Activated T-cell treated with anti-CD3 and anti-CD28 coated beads, Interleukin-2, amount 50 U/mL, for 24 hours (primary cell): ENCODE measurements at regions not wholly inside any gene's neighbourhood (a gene's known extent, or its start where the extent isn't known, plus 50 kb on each side); places are given as distances from the start of the nearest gene placed in this dataset.
"Not testable (repeated sequence)": the region's sequence is repeated elsewhere in the genome, so short reads cannot be mapped to it uniquely, and the experiment has no call there.

Experiments used
- DNase-seq: peaks from one replicate; pipeline ENCODE4 v3.0.0-alpha.2; 2020
- H3K27ac Mint-ChIP-seq: 2 replicates; pipeline ENCODE4 v1.8.0; 2020; ENCODE audit warnings: mild to moderate bottlenecking, mixed read lengths
- H3K27me3 Mint-ChIP-seq: 2 replicates; pipeline ENCODE4 v1.8.0; 2020; ENCODE audit warnings: mixed read lengths
- H3K36me3 Mint-ChIP-seq: 2 replicates; pipeline ENCODE4 v1.8.0; 2020; ENCODE audit warnings: low read depth, mixed read lengths
- H3K4me1 Mint-ChIP-seq: 2 replicates; pipeline ENCODE4 v1.8.0; 2020; ENCODE audit warnings: low read depth, mixed read lengths
- H3K4me3 Mint-ChIP-seq: 2 replicates; pipeline ENCODE4 v1.8.0; 2020; ENCODE audit warnings: mild to moderate bottlenecking, moderate library complexity, mixed read lengths
- H3K9me3 Mint-ChIP-seq: 2 replicates; pipeline ENCODE4 v1.8.0; 2020; ENCODE audit warnings: mixed read lengths

DNA sequence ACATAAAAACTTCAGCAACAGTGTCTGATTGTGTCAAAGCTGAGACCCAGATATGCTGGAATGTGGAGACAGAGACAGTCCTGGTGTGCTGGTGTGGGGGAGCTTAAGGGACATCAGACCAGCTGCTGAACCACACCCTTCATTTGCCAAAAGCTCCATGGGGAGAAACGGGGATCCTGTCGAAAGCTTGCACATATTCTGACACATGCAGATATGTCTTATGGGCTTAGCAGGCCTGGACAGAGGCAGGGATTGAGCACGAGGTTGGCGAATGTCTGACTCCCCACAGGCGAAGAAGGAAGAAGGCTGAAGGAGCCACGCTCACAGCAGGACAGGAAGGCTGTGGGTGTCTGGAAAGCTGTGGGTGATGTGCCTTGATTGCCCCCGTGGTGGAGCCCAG, 72.1 kb upstream of the ACSL1 start:
- H3K4me1 Mint-ChIP-seq: peaks cover 4% of the 10 kb centered on the region
- H3K36me3 Mint-ChIP-seq: no peaks in the 10 kb centered on the region
- no peak overlapping the region for H3K27ac Mint-ChIP-seq
- no peaks in the 10 kb centered on the region for H3K9me3 Mint-ChIP-seq
- DNase-seq: no peak
- H3K27me3 Mint-ChIP-seq: peaks cover 25% of the 10 kb centered on the region
- H3K4me3 Mint-ChIP-seq: no peak overlapping the region

GRCh38 chr4:184898793-184899192, 73.0 kb upstream of the ACSL1 start:
- Mint-ChIP-seq H3K9me3 (no peaks in the 10 kb centered on the region), H3K27me3 (peaks cover 23% of the 10 kb centered on the region)

GRCh38 chr4:184899261-184900134, 73.7 kb upstream of the ACSL1 start:
- Mint-ChIP-seq H3K4me3 (no peak overlapping the region), H3K9me3 (no peaks in the 10 kb centered on the region), H3K27ac (no peak overlapping the region), H3K4me1 (peaks cover 4% of the 10 kb centered on the region), H3K36me3 (no peaks in the 10 kb centered on the region), H3K27me3 (peaks cover 18% of the 10 kb centered on the region)
- no peak for DNase-seq

More at GRCh38 chr4:184898793-184899192, 73.0 kb upstream of the ACSL1 start:
- DNase-seq: no peak
- Mint-ChIP-seq H3K27ac (no peak overlapping the region), H3K4me1 (peaks cover 4% of the 10 kb centered on the region), H3K4me3 (no peak overlapping the region), H3K36me3 (no peaks in the 10 kb centered on the region)

- Mint-ChIP-seq H3K4me1 (peaks cover 4% of the 10 kb centered on the region), H3K27ac (no peak overlapping the region), H3K36me3 (no peaks in the 10 kb centered on the region), H3K4me3 (no peak overlapping the region), H3K9me3 (no peaks in the 10 kb centered on the region), H3K27me3 (peaks cover 13% of the 10 kb centered on the region)
- no peak for DNase-seq
These were observed 74.4 kb upstream of the ACSL1 start for GRCh38 chr4:184900184-184900583.

DNA sequence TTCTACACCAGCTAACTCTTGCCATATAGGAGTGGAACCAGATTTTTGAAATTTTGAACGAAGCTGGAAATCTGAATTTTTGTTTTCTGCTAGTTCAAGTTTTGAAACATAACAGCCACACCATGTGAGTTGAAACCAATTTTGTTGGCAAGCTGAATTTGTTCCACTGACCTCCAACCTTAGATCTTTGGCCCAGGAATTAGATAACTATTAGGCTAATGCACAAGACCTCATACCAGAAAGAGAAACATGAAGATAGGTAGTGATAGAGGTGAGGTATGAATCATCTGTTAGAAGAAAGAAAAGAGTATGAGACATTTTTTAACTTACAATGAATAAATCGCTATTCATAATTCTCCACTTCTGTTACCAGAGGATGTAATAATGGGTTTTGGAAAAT, 76.8 kb upstream of the ACSL1 start:
- H3K27ac Mint-ChIP-seq: no peak overlapping the region
- H3K4me1 Mint-ChIP-seq: no peaks in the 10 kb centered on the region
- no peaks in the 10 kb centered on the region for H3K27me3 Mint-ChIP-seq
- H3K36me3 Mint-ChIP-seq: no peaks in the 10 kb centered on the region
- DNase-seq: no peak
- no peak overlapping the region for H3K4me3 Mint-ChIP-seq
- no peaks in the 10 kb centered on the region for H3K9me3 Mint-ChIP-seq

- no peak overlapping the region for H3K4me3 Mint-ChIP-seq
- no peak overlapping the region for H3K27ac Mint-ChIP-seq
- DNase-seq: no peak
- peaks cover 3% of the 10 kb centered on the region for H3K4me1 Mint-ChIP-seq
- no peaks in the 10 kb centered on the region for H3K27me3 Mint-ChIP-seq
- H3K9me3 Mint-ChIP-seq: no peaks in the 10 kb centered on the region
- no peaks in the 10 kb centered on the region for H3K36me3 Mint-ChIP-seq
These were observed 80.8 kb upstream of the ACSL1 start for GRCh38 chr4:184906480-184907097.

GRCh38 chr4:184907216-184907615, 81.4 kb upstream of the ACSL1 start:
- H3K4me3 Mint-ChIP-seq: no peak overlapping the region
- no peaks in the 10 kb centered on the region for H3K27me3 Mint-ChIP-seq
- H3K27ac Mint-ChIP-seq: no peak overlapping the region
- DNase-seq: no peak
- peaks cover 5% of the 10 kb centered on the region for H3K9me3 Mint-ChIP-seq
- H3K4me1 Mint-ChIP-seq: peaks cover 3% of the 10 kb centered on the region
- H3K36me3 Mint-ChIP-seq: no peaks in the 10 kb centered on the region

DNA sequence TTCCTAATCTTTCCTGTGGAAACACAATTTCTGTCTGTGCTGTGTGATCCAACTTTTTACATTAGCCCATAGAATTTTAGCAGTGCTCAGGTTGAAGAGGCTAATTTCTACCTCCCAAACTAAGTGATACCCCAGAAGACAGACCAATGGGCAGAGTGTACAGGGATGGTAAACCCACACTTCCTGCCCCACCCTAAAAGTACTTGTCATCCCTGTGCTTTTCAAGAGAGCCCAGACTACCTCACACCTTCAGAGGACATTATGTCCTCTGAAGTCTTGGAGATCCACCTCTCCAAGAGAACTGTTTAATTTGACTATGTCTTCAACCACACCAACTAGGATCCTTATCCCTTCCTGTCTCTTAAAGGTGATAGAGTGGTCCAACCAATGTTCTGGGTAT, 82.0 kb upstream of the ACSL1 start:
- Mint-ChIP-seq H3K4me1 (peaks cover 3% of the 10 kb centered on the region), H3K27ac (no peak overlapping the region), H3K27me3 (no peaks in the 10 kb centered on the region), H3K4me3 (no peak overlapping the region), H3K9me3 (peaks cover 11% of the 10 kb centered on the region), H3K36me3 (no peaks in the 10 kb centered on the region)
- no peak for DNase-seq

GRCh38 chr4:184911310-184911709, 85.5 kb upstream of the ACSL1 start:
- Mint-ChIP-seq H3K4me1 (peaks cover 3% of the 10 kb centered on the region), H3K27me3 (peaks cover 18% of the 10 kb centered on the region), H3K9me3 (peaks cover 16% of the 10 kb centered on the region), H3K4me3 (no peak overlapping the region), H3K27ac (no peak overlapping the region), H3K36me3 (no peaks in the 10 kb centered on the region)
- no peak for DNase-seq

DNA sequence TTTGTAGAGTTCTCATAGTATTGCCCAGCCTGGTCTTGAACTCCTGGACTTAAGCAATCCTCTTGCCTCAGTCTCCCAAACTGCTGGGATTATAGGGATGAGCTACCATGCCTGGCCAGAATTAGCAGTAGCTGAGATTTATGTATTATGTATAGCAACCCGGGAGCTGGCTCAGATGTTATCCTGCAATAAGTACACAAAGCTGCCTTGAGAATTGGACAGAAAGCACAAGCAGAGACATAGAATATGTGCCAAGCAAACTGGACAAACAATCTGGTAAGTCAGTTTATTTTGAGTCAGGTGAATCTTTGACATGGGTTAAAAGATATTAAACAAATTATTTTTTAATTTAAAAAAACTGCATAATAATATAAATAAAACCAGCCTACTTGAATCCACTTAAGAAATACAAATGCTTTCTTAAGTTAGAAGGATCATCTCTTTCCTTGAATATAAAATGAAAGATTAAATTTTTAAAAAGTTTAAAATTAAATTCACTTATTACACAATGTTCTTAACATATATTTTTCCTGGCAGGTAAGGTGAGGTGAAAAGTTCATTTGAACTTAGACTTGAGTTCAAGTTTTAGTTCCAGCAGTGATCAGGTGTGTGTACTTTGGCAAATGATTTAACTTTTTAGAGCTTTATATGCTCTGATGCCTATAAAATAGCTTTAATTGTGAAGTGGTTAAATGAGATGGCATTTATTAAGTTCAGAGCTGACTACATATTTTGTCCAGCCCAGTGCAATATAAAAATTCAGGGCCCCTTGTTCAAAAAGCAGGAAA, 87.8 kb upstream of the ACSL1 start:
- DNase-seq: no peak
- Mint-ChIP-seq H3K4me1 (peaks cover 3% of the 10 kb centered on the region), H3K27me3 (peaks cover 31% of the 10 kb centered on the region), H3K36me3 (no peaks in the 10 kb centered on the region), H3K9me3 (peaks cover 16% of the 10 kb centered on the region), H3K4me3 (no peak overlapping the region), H3K27ac (no peak overlapping the region)

DNA sequence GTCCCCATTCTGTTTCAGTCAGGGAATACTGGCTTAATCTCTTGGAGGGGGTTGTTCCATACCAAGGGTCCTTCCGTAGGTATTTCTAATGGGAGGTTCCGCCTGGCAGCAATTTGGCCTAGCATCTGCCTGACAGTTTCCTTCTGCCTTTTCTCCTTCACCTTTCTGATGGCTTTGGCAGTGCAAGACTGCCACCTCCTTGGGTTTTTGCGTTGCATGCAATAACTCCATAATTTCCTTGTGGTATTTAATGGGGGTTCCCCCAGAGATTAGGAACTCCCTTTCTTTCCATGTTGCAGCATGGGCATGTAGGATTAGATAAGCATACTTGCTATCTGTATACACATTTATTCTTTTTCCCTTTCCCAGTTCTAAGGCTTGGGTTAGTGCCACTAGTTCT, 93.0 kb upstream of the ACSL1 start:
- not testable (repeated sequence) for H3K4me3 Mint-ChIP-seq, H3K9me3 Mint-ChIP-seq, DNase-seq, H3K36me3 Mint-ChIP-seq, H3K4me1 Mint-ChIP-seq, H3K27ac Mint-ChIP-seq
- peaks cover 41% of the 10 kb centered on the region for H3K27me3 Mint-ChIP-seq

- Mint-ChIP-seq H3K36me3 (no peaks in the 10 kb centered on the region), H3K4me1 (no peaks in the 10 kb centered on the region), H3K9me3 (no peaks in the 10 kb centered on the region), H3K4me3 (no peak overlapping the region), H3K27ac (no peak overlapping the region), H3K27me3 (peaks cover 22% of the 10 kb centered on the region)
- DNase-seq: no peak
These were observed 95.7 kb upstream of the ACSL1 start for GRCh38 chr4:184921456-184921855.

GRCh38 chr4:184922301-184922700, 96.0 kb upstream of the HELT start:
- H3K4me1 Mint-ChIP-seq: no peaks in the 10 kb centered on the region
- peaks cover 13% of the 10 kb centered on the region for H3K27me3 Mint-ChIP-seq
- H3K9me3 Mint-ChIP-seq: peaks cover 4% of the 10 kb centered on the region
- no peaks in the 10 kb centered on the region for H3K36me3 Mint-ChIP-seq
- no peak for DNase-seq
- no peak overlapping the region for H3K4me3 Mint-ChIP-seq
- no peak overlapping the region for H3K27ac Mint-ChIP-seq

GRCh38 chr4:184924516-184924915, 93.8 kb upstream of the HELT start:
- H3K4me3 Mint-ChIP-seq: no peak overlapping the region
- no peaks in the 10 kb centered on the region for H3K36me3 Mint-ChIP-seq
- H3K27me3 Mint-ChIP-seq: peaks cover 3% of the 10 kb centered on the region
- H3K9me3 Mint-ChIP-seq: peaks cover 9% of the 10 kb centered on the region
- no peaks in the 10 kb centered on the region for H3K4me1 Mint-ChIP-seq
- no peak for DNase-seq
- no peak overlapping the region for H3K27ac Mint-ChIP-seq

GRCh38 chr4:184929476-184929875, 88.8 kb upstream of the HELT start:
- no peaks in the 10 kb centered on the region for H3K27me3 Mint-ChIP-seq
- no peak overlapping the region for H3K27ac Mint-ChIP-seq
- peaks cover 9% of the 10 kb centered on the region for H3K9me3 Mint-ChIP-seq
- no peak for DNase-seq
- no peak overlapping the region for H3K4me3 Mint-ChIP-seq
- H3K36me3 Mint-ChIP-seq: no peaks in the 10 kb centered on the region
- H3K4me1 Mint-ChIP-seq: no peaks in the 10 kb centered on the region
